ENCODE measurements at regions not wholly inside any gene's neighbourhood (a gene's known extent, or its start where the extent isn't known, plus 50 kb on each side); places are given as distances from the start of the nearest gene placed in this dataset.

GRCh38 chr4:32884198-32884597, 2164.0 kb downstream of the PCDH7 start:
- Histone ChIP-seq H2AFZ (ENCODE audit: insufficient read depth, low read depth, low read length, poor library complexity, severe bottlenecking) (no peak overlapping the region), H3K79me2 (ENCODE audit: insufficient read depth, low read length) (no peaks in the 10 kb centered on the region), H3K4me2 (replicated peaks; ENCODE audit: extremely low read depth, low read length, poor library complexity, severe bottlenecking) (no peak overlapping the region), H3K9me3 (replicated peaks in 1 of 2; ENCODE audit: control insufficient read depth in 1 of 2, insufficient read depth in 1 of 2, low read length in 2 of 2) (no peaks in the 10 kb centered on the region), H3K9ac (ENCODE audit: insufficient read depth, low read length, poor library complexity, severe bottlenecking) (no peak overlapping the region), H3K27ac (ENCODE audit: low read depth in 1 of 2, low read length in 2 of 2) (no peak overlapping the region), H3K27me3 (ENCODE audit: control insufficient read depth in 2 of 2, insufficient read depth in 2 of 2, low read length in 2 of 2) (no peaks in the 10 kb centered on the region), H3K36me3 (replicated peaks in 1 of 2; ENCODE audit: control insufficient read depth in 1 of 2, insufficient read depth in 2 of 2, low read length in 2 of 2) (no peaks in the 10 kb centered on the region), H3K4me1 (ENCODE audit: control insufficient read depth in 1 of 2, insufficient read depth in 2 of 2, low read length in 2 of 2) (no peaks in the 10 kb centered on the region), H3K4me3 (replicated peaks in 1 of 3; ENCODE audit: low read depth in 2 of 3, low read length in 3 of 3) (no peak overlapping the region), H4K20me1 (ENCODE audit: insufficient read depth, low read length) (no peaks in the 10 kb centered on the region)
- no peak overlapping the region for H3K27ac Mint-ChIP-seq
- no peak overlapping the region for H3K4me3 Mint-ChIP-seq
- no peak for DNase-seq
- intact Hi-C loops (cut with micrococcal nuclease) = no loop called here
- no peak for TF ChIP-seq CTCF (IDR thresholded peaks at IDR 0.05)
- no peaks in the 10 kb centered on the region for H3K4me1 Mint-ChIP-seq
- WGBS (ENCODE audit: insufficient coverage) = no CpG with 5 or more reads among the region's 2 CpGs
- no peaks in the 10 kb centered on the region for H3K9me3 Mint-ChIP-seq
- H3K27me3 Mint-ChIP-seq (ENCODE audit: low read depth in 3 of 3) = no peaks in the 10 kb centered on the region
- no peaks in the 10 kb centered on the region for H3K36me3 Mint-ChIP-seq

- Histone ChIP-seq H4K20me1 (ENCODE audit: insufficient read depth, low read length) (no peaks in the 10 kb centered on the region), H3K79me2 (ENCODE audit: insufficient read depth, low read length) (no peaks in the 10 kb centered on the region), H3K9me3 (replicated peaks in 1 of 2; ENCODE audit: control insufficient read depth in 1 of 2, insufficient read depth in 1 of 2, low read length in 2 of 2) (no peaks in the 10 kb centered on the region), H2AFZ (ENCODE audit: insufficient read depth, low read depth, low read length, poor library complexity, severe bottlenecking) (no peak overlapping the region), H3K27ac (ENCODE audit: low read depth in 1 of 2, low read length in 2 of 2) (no peak overlapping the region), H3K4me3 (replicated peaks in 1 of 3; ENCODE audit: low read depth in 2 of 3, low read length in 3 of 3) (no peak overlapping the region), H3K4me2 (replicated peaks; ENCODE audit: extremely low read depth, low read length, poor library complexity, severe bottlenecking) (no peak overlapping the region), H3K36me3 (replicated peaks in 1 of 2; ENCODE audit: control insufficient read depth in 1 of 2, insufficient read depth in 2 of 2, low read length in 2 of 2) (no peaks in the 10 kb centered on the region), H3K4me1 (ENCODE audit: control insufficient read depth in 1 of 2, insufficient read depth in 2 of 2, low read length in 2 of 2) (no peaks in the 10 kb centered on the region), H3K9ac (ENCODE audit: insufficient read depth, low read length, poor library complexity, severe bottlenecking) (no peak overlapping the region), H3K27me3 (ENCODE audit: control insufficient read depth in 2 of 2, insufficient read depth in 2 of 2, low read length in 2 of 2) (no peaks in the 10 kb centered on the region)
- WGBS (ENCODE audit: insufficient coverage) = 86% methylated on average over 2 of the region's 4 CpGs
- H3K4me1 Mint-ChIP-seq = no peaks in the 10 kb centered on the region
- peaks cover 0 to 3% (median 0%) of the 10 kb centered on the region in 7 donors for H3K9me3 Mint-ChIP-seq
- DNase-seq = no peak
- H3K36me3 Mint-ChIP-seq = no peaks in the 10 kb centered on the region
- no peak overlapping the region for H3K27ac Mint-ChIP-seq
- TF ChIP-seq CTCF (IDR thresholded peaks at IDR 0.05) = no peak
- H3K27me3 Mint-ChIP-seq (ENCODE audit: low read depth in 3 of 3) = no peaks in the 10 kb centered on the region
- intact Hi-C loops (cut with micrococcal nuclease) = no loop called here
- no peak overlapping the region for H3K4me3 Mint-ChIP-seq
Measured at GRCh38 chr4:32890398-32890797, 2170.2 kb downstream of the PCDH7 start.
